ENCODE measurements at regions not wholly inside any gene's neighbourhood (a gene's known extent, or its start where the extent isn't known, plus 50 kb on each side); places are given as distances from the start of the nearest gene placed in this dataset.
"Not testable (repeated sequence)": the region's sequence is repeated elsewhere in the genome, so short reads cannot be mapped to it uniquely, and the experiment has no call there.

DNA sequence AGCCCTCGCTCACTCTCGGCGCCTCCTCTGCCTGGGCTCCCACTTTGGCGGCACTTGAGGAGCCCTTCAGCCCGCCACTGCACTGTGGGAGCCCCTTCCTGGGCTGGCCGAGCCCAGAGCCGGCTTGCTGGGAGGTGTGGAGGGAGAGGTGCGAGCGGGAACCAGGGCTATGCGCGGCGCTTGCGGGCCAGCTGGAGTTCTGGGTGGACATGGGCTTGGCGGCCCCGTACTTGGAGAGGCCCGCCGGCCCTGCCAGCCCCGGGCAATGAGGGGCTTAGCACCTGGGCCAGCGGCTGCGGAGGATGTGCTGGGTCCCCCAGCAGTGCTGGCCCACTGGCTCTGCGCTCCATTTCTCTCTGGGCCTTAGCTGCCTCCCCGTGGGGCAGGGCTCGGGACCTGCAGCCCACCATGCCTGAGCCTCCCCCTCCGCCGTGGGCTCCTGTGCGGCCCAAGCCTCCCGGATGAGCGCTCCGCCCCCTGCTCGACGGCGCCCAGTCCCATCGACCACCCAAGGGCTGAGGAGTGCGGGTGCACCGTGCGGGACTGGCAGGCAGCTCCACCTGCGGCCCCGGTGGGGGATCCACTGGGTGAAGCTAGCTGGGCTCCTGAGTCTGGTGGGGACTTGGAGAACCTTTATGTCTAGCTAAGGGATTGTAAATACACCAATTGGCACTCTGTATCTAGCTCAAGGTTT, 209.7 kb upstream of the F9 start:
- TF ChIP-seq, protein P1, sequence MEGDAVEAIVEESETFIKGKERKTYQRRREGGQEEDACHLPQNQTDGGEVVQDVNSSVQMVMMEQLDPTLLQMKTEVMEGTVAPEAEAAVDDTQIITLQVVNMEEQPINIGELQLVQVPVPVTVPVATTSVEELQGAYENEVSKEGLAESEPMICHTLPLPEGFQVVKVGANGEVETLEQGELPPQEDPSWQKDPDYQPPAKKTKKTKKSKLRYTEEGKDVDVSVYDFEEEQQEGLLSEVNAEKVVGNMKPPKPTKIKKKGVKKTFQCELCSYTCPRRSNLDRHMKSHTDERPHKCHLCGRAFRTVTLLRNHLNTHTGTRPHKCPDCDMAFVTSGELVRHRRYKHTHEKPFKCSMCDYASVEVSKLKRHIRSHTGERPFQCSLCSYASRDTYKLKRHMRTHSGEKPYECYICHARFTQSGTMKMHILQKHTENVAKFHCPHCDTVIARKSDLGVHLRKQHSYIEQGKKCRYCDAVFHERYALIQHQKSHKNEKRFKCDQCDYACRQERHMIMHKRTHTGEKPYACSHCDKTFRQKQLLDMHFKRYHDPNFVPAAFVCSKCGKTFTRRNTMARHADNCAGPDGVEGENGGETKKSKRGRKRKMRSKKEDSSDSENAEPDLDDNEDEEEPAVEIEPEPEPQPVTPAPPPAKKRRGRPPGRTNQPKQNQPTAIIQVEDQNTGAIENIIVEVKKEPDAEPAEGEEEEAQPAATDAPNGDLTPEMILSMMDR (IDR thresholded peaks at IDR 0.05; ENCODE audit: poor library complexity), result not testable (repeated sequence)
- TF ChIP-seq EZH2 (IDR thresholded peaks at IDR 0.05; ENCODE audit: borderline replicate concordance), result not testable (repeated sequence)
